A549 (cell line): ENCODE measurements at regions not wholly inside any gene's neighbourhood (a gene's known extent, or its start where the extent isn't known, plus 50 kb on each side); places are given as distances from the start of the nearest gene placed in this dataset.
A peak's percentile ranks its signal among the peaks of the same experiment; 100 is the strongest.

Source experiments
- ATAC-seq, 2 experiments: fragments of 200-7000 bp in 1 of 2; fragments of >200 bp in 1 of 2; cut with Nextera tagmentation in 1 of 2; cut with Tn5 transposase in 1 of 2; 3 replicates each; pipeline versions ENCODE4 v1.8.0 to v1.9.1; 2018 to 2020; ENCODE audit warnings: mild to moderate bottlenecking in 1 of 2, moderate library complexity in 1 of 2
- CTCF ChIA-PET: fragments of 300-600 bp; sonication (Branson Sonifier 250); formaldehyde crosslinking; extraction: SDS; loops from one replicate; lab custom pipeline; 2021; ENCODE audit warnings: antibody characterized with exemption, inconsistent platforms; lab: Yijun Ruan, JAX
- POLR2A ChIA-PET: fragments of 350-600 bp; formaldehyde crosslinking; extraction: SDS; loops from one replicate; lab custom pipeline; 2021; ENCODE audit warnings: antibody characterized with exemption, inconsistent platforms; lab: Yijun Ruan, JAX
- DNase-seq, 2 experiments: peaks; one replicate each; pipeline versions ENCODE4 v3.0.0 to v3.0.0-alpha.2; 2011 to 2016; ENCODE audit warnings: low read depth in 1 of 2, low spot score in 1 of 2
- FAIRE-seq: peaks from 2 replicates; lab custom pipeline; 2011; peaks lifted over from hg19 to GRCh38; lab: Jason Lieb, UNC
- H3K27ac ChIP-seq, 2 experiments: fragments of >200 bp; sonication (Bioruptor Twin); formaldehyde crosslinking; 3 replicates each; pipeline ENCODE4 v1.5.1; 2016 to 2017
- H3K4me1 ChIP-seq: fragments of >200 bp; sonication (Bioruptor Twin); formaldehyde crosslinking; 3 replicates; pipeline ENCODE4 v1.6.1; 2016
- H3K4me2 ChIP-seq: fragments of >200 bp; sonication (Bioruptor Twin); formaldehyde crosslinking; 3 replicates; pipeline ENCODE4 v1.6.1; 2016
- H3K4me3 ChIP-seq: fragments of >200 bp; sonication (Bioruptor Twin); formaldehyde crosslinking; 3 replicates; pipeline ENCODE4 v1.5.1; 2016
- H3K9me3 ChIP-seq: fragments of >200 bp; sonication (Bioruptor Twin); formaldehyde crosslinking; 3 replicates; pipeline ENCODE4 v1.6.1; 2016
- BHLHE40 ChIP-seq: IDR thresholded peaks from 2 replicates; pipeline ENCODE4 v1.6.1; 2012; ENCODE audit warnings: low read depth, low read length, inconsistent platforms
- CBX2 ChIP-seq: fragments of 200-600 bp; sonication (generic); IDR thresholded peaks from 2 replicates; pipeline ENCODE4 v1.6.1; 2016; ENCODE audit warnings: low read depth, mild to moderate bottlenecking, borderline replicate concordance
- CBX8 ChIP-seq: fragments of 200-600 bp; sonication (generic); IDR thresholded peaks from 2 replicates; pipeline ENCODE4 v1.6.1; 2016
- CHD2 ChIP-seq: fragments of 150-350 bp; IDR thresholded peaks from 2 replicates; pipeline ENCODE4 v1.6.1; 2014; ENCODE audit warnings: low read length; ENCODE audit not compliant: partially characterized antibody
- EHMT2 ChIP-seq: fragments of 200-600 bp; sonication (generic); IDR thresholded peaks from 2 replicates; pipeline ENCODE4 v1.6.1; 2016; ENCODE audit warnings: antibody characterized with exemption, low read depth, mild to moderate bottlenecking, moderate library complexity
- FOXS1 ChIP-seq: fragments of 250-450 bp; sonication (Bioruptor Pico); IDR thresholded peaks from 2 replicates; pipeline ENCODE4 v1.5.0; 2020; ENCODE audit warnings: mild to moderate bottlenecking, moderate library complexity
- HDAC2 ChIP-seq: fragments of 200-600 bp; sonication (generic); IDR thresholded peaks from 2 replicates; pipeline ENCODE4 v1.6.1; 2016
- HES2 ChIP-seq: fragments of >200 bp; sonication (Bioruptor Twin); formaldehyde crosslinking; IDR thresholded peaks from 2 replicates; pipeline ENCODE4 v1.6.1; 2016
- HOXA7 ChIP-seq: fragments of 250-450 bp; sonication (Bioruptor Pico); IDR thresholded peaks from 2 replicates; pipeline ENCODE4 v1.5.0; 2020; ENCODE audit warnings: mild to moderate bottlenecking, moderate library complexity
- JUNB ChIP-seq: fragments of >200 bp; sonication (Bioruptor Twin); formaldehyde crosslinking; IDR thresholded peaks from 2 replicates; pipeline ENCODE4 v1.6.1; 2016
- KDM5A ChIP-seq: fragments of 200-600 bp; sonication (generic); IDR thresholded peaks from 2 replicates; pipeline ENCODE4 v1.6.1; 2016; ENCODE audit warnings: antibody characterized with exemption, mild to moderate bottlenecking
- MAFK ChIP-seq: fragments of 450-650 bp; IDR thresholded peaks from 2 replicates; pipeline ENCODE4 v1.6.1; 2014; ENCODE audit not compliant: partially characterized antibody
- MAZ ChIP-seq: fragments of 150-350 bp; IDR thresholded peaks from 2 replicates; pipeline ENCODE4 v1.6.1; 2014; ENCODE audit warnings: antibody characterized with exemption, low read depth, low read length, borderline replicate concordance
- NPAS2 ChIP-seq: fragments of 250-450 bp; sonication (Bioruptor Pico); IDR thresholded peaks from 2 replicates; pipeline ENCODE4 v1.8.0; 2022; ENCODE audit warnings: mild to moderate bottlenecking, moderate library complexity, borderline replicate concordance
- PHF8 ChIP-seq: fragments of 200-600 bp; sonication (generic); IDR thresholded peaks from 2 replicates; pipeline ENCODE4 v1.6.1; 2016; ENCODE audit warnings: low read depth, mild to moderate bottlenecking, antibody characterized with exemption, moderate library complexity, borderline replicate concordance
- POLR2AphosphoS2 ChIP-seq: conservative IDR thresholded peaks from 2 replicates; pipeline ENCODE4 v1.6.1; 2012; ENCODE audit warnings: low read length, improper control_type of control experiment, inconsistent platforms
- REST ChIP-seq: fragments of 200-600 bp; sonication (generic); IDR thresholded peaks from 2 replicates; pipeline ENCODE4 v1.6.1; 2016; ENCODE audit warnings: antibody characterized with exemption, mild to moderate bottlenecking, moderate library complexity
- TFCP2L1 ChIP-seq: fragments of 250-450 bp; sonication (Bioruptor Pico); IDR thresholded peaks from 2 replicates; pipeline ENCODE4 v1.5.0; 2021; ENCODE audit warnings: mild to moderate bottlenecking
- TP53 ChIP-seq: fragments of 250-450 bp; sonication (Bioruptor Pico); IDR thresholded peaks from 2 replicates; pipeline ENCODE4 v1.5.0; 2021; ENCODE audit warnings: mild to moderate bottlenecking, moderate library complexity
- USF2 ChIP-seq: fragments of 450-650 bp; IDR thresholded peaks from 2 replicates; pipeline ENCODE4 v1.6.1; 2014; ENCODE audit warnings: antibody characterized with exemption
- WGBS: methylation state at CpG from one replicate; pipeline ENCODE4 v1.1.6; 2017; ENCODE audit errors: missing lambda C conversion rate; 5-methylcytosine and 5-hydroxymethylcytosine counted together
- TF ChIP-seq, protein P1 (sequence below): fragments of 150-350 bp; IDR thresholded peaks from 2 replicates; pipeline ENCODE4 v1.6.1; 2014; ENCODE audit warnings: low read depth, mild to moderate bottlenecking, low read length
- TF ChIP-seq, protein P2 (sequence below): fragments of 250-450 bp; sonication (Bioruptor Pico); IDR thresholded peaks from 2 replicates; pipeline ENCODE4 v1.5.0; 2021; ENCODE audit warnings: mild to moderate bottlenecking, moderate library complexity, borderline replicate concordance

- no peak for TF ChIP-seq NPAS2
- TF ChIP-seq KDM5A, result no peak
- no peak for TF ChIP-seq USF2
These were observed 80.9 kb downstream of the YIPF5 start (continued) for GRCh38 chr5:144089401-144090021.

DNA sequence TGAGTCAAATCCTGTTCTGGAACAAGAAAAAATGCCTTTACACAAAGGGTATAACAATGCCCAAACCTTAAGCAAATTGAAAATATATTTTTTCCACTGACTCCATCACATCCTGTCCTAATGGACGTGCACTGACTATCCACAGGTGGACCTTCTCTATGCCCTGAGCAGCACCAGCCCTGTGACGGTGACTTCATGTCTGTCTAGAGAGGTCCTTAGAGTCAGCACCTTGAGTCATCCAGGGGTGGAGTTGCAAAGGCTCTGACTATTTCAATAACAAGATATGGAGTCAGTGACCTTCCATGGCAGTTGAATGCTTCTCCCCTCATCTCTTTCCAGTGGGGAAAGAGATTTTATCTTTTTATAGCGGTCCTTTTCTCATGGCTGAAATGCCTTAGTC lies 78.0 kb downstream of the YIPF5 start:
- 64% methylated on average over 3 of the region's 3 CpGs for WGBS
- ATAC-seq (no peak), DNase-seq (peak in 1 of 2 experiments; percentile 3), FAIRE-seq (no peak)
- ChIA-PET CTCF (no interaction called here), POLR2A (no interaction called here)
- Histone ChIP-seq H3K4me2 (no peak overlapping the region), H3K4me1 (no peaks in the 10 kb centered on the region), H3K27ac (no peak overlapping the region), H3K4me3 (no peak overlapping the region), H3K9me3 (no peaks in the 10 kb centered on the region)
- TF ChIP-seq CHD2, result no peak
- TF ChIP-seq CBX2, result no peak
- no peak for TF ChIP-seq HOXA7
- no peak for TF ChIP-seq MAZ
- TF ChIP-seq TP53 (CRISPR knock-in tag), result no peak
- no peak for TF ChIP-seq HDAC2
- TF ChIP-seq NPAS2, result no peak
- TF ChIP-seq BHLHE40, result no peak
- no peak for TF ChIP-seq POLR2AphosphoS2
- no peak for TF ChIP-seq EHMT2
- no peak for TF ChIP-seq CBX8
- TF ChIP-seq, protein P1, sequence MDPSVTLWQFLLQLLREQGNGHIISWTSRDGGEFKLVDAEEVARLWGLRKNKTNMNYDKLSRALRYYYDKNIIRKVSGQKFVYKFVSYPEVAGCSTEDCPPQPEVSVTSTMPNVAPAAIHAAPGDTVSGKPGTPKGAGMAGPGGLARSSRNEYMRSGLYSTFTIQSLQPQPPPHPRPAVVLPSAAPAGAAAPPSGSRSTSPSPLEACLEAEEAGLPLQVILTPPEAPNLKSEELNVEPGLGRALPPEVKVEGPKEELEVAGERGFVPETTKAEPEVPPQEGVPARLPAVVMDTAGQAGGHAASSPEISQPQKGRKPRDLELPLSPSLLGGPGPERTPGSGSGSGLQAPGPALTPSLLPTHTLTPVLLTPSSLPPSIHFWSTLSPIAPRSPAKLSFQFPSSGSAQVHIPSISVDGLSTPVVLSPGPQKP, result no peak
- no peak for TF ChIP-seq TFCP2L1 (CRISPR knock-in tag)
- TF ChIP-seq HES2, result no peak
- TF ChIP-seq, protein P2, sequence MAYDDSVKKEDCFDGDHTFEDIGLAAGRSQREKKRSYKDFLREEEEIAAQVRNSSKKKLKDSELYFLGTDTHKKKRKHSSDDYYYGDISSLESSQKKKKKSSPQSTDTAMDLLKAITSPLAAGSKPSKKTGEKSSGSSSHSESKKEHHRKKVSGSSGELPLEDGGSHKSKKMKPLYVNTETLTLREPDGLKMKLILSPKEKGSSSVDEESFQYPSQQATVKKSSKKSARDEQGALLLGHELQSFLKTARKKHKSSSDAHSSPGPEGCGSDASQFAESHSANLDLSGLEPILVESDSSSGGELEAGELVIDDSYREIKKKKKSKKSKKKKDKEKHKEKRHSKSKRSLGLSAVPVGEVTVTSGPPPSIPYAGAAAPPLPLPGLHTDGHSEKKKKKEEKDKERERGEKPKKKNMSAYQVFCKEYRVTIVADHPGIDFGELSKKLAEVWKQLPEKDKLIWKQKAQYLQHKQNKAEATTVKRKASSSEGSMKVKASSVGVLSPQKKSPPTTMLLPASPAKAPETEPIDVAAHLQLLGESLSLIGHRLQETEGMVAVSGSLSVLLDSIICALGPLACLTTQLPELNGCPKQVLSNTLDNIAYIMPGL (CRISPR knock-in tag), result no peak
- TF ChIP-seq REST, result no peak
- TF ChIP-seq PHF8, result no peak
- no peak for TF ChIP-seq JUNB
- no peak for TF ChIP-seq MAFK
- no peak for TF ChIP-seq FOXS1 (CRISPR knock-in tag)
